Uterus (tissue), 2 donors: ENCODE measurements at regions not wholly inside any gene's neighbourhood (a gene's known extent, or its start where the extent isn't known, plus 50 kb on each side); places are given as distances from the start of the nearest gene placed in this dataset.

Experiments used
- POLR2A ChIP-seq, 2 donors: fragments of 450-650 bp; IDR thresholded peaks; one replicate each; pipeline ENCODE4 v1.6.1; 2016; ENCODE audit warnings: antibody characterized with exemption in 2 of 2, mild to moderate bottlenecking in 1 of 2, moderate library complexity in 1 of 2
- TF ChIP-seq, protein P1 (sequence below), 4 experiments: fragments of 200-600 bp in 2 of 4; fragments of 450-650 bp in 2 of 4; sonication (generic) in 2 of 4; IDR thresholded peaks; one replicate each; pipeline ENCODE4 v1.5.1; 2016 to 2019; ENCODE audit warnings: antibody characterized with exemption in 4 of 4, mild to moderate bottlenecking in 2 of 4, moderate library complexity in 1 of 4

DNA sequence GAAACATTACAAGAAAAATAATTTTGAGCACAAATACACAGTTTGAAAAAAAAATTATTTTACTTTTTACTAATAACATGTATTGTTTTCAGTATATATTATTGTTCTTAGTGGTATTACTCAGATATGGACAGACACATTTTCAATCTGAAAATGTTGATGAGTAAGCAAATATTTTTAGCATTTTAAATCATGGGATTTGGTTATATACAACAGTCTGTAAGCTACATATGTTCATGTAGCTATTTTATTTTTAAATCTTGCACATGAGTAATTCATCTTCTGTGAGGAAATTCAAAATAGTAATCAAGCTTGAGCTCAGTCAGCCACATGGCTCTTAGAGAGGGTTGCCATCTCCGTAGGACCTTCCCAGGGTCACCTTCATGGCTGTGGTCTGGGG lies 471.9 kb downstream of the QKI start:
- TF ChIP-seq POLR2A (IDR thresholded peaks at IDR 0.05), result no peak
- TF ChIP-seq, protein P1, sequence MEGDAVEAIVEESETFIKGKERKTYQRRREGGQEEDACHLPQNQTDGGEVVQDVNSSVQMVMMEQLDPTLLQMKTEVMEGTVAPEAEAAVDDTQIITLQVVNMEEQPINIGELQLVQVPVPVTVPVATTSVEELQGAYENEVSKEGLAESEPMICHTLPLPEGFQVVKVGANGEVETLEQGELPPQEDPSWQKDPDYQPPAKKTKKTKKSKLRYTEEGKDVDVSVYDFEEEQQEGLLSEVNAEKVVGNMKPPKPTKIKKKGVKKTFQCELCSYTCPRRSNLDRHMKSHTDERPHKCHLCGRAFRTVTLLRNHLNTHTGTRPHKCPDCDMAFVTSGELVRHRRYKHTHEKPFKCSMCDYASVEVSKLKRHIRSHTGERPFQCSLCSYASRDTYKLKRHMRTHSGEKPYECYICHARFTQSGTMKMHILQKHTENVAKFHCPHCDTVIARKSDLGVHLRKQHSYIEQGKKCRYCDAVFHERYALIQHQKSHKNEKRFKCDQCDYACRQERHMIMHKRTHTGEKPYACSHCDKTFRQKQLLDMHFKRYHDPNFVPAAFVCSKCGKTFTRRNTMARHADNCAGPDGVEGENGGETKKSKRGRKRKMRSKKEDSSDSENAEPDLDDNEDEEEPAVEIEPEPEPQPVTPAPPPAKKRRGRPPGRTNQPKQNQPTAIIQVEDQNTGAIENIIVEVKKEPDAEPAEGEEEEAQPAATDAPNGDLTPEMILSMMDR (IDR thresholded peaks at IDR 0.05), result no peak
